RWPE2 (cell line): ENCODE measurements at regions not wholly inside any gene's neighbourhood (a gene's known extent, or its start where the extent isn't known, plus 50 kb on each side); places are given as distances from the start of the nearest gene placed in this dataset.
"Not testable (repeated sequence)": the region's sequence is repeated elsewhere in the genome, so short reads cannot be mapped to it uniquely, and the experiment has no call there.

Source experiments
- ATAC-seq: fragments of 200-7000 bp; cut with Tn5 transposase; 3 replicates; pipeline ENCODE4 v1.9.1; 2021; ENCODE audit warnings: low read depth
- DNase-seq: peaks from one replicate; pipeline ENCODE4 v3.0.0-alpha.2; 2020; ENCODE audit warnings: low spot score
- H3K27ac ChIP-seq: fragments of 450-650 bp; 2 replicates; pipeline ENCODE4 v1.5.1; 2017; ENCODE audit warnings: mild to moderate bottlenecking; ENCODE audit not compliant: poor library complexity, severe bottlenecking
- H3K27me3 ChIP-seq: fragments of 250-450 bp; sonication (Bioruptor Pico); 2 replicates; pipeline ENCODE4 v1.5.1; 2021; ENCODE audit warnings: mild to moderate bottlenecking, moderate library complexity; ENCODE audit not compliant: insufficient read depth, poor library complexity, severe bottlenecking
- H3K36me3 ChIP-seq: fragments of 250-450 bp; sonication (Bioruptor Pico); 2 replicates; pipeline ENCODE4 v1.5.1; 2020; ENCODE audit warnings: low read depth, mild to moderate bottlenecking, moderate library complexity
- H3K4me1 ChIP-seq: fragments of 250-450 bp; sonication (Bioruptor Pico); 2 replicates; pipeline ENCODE4 v1.5.1; 2021; ENCODE audit warnings: mild to moderate bottlenecking, moderate library complexity; ENCODE audit not compliant: insufficient read depth, poor library complexity, severe bottlenecking
- H3K4me3 ChIP-seq: fragments of 250-450 bp; sonication (Bioruptor Pico); 2 replicates; pipeline ENCODE4 v1.5.1; 2021; ENCODE audit warnings: mild to moderate bottlenecking, moderate library complexity; ENCODE audit not compliant: severe bottlenecking
- H3K9me3 ChIP-seq: fragments of 250-450 bp; sonication (Bioruptor Pico); 2 replicates; pipeline ENCODE4 v1.5.1; 2021; ENCODE audit warnings: mild to moderate bottlenecking, moderate library complexity; ENCODE audit not compliant: severe bottlenecking
- TF ChIP-seq, protein P1 (sequence below): fragments of 450-650 bp; IDR thresholded peaks from one replicate; pipeline ENCODE4 v1.5.1; 2017; ENCODE audit warnings: mild to moderate bottlenecking, moderate library complexity; ENCODE audit not compliant: poor library complexity, severe bottlenecking

DNA sequence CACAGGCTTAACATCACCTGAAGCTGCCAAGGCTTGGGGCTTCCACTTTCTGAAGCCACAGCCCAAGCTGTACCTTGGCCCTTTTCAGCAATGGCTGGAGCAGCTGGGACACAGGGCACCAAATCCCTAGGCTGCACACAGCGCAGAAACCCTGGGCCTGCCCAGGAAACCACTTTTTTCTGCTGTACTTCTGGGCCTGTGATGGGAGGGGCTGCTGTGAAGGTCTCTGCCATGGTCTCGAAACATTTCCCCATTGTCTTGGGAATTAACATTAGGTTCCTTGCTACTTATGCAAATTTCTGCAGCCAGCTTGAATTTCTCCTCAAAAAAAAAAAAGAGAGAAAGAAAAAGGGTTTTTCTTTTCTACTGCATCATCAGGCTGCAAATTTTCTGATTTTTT, 219.1 kb downstream of the RPL10L start:
- Histone ChIP-seq H3K4me3 (no peak overlapping the region), H3K27me3 (peaks cover 10% of the 10 kb centered on the region), H3K4me1 (no peaks in the 10 kb centered on the region), H3K36me3 (no peaks in the 10 kb centered on the region), H3K9me3 (no peaks in the 10 kb centered on the region), H3K27ac (no peak overlapping the region)
- DNase-seq (no peak), ATAC-seq (no peak)
- TF ChIP-seq, protein P1, sequence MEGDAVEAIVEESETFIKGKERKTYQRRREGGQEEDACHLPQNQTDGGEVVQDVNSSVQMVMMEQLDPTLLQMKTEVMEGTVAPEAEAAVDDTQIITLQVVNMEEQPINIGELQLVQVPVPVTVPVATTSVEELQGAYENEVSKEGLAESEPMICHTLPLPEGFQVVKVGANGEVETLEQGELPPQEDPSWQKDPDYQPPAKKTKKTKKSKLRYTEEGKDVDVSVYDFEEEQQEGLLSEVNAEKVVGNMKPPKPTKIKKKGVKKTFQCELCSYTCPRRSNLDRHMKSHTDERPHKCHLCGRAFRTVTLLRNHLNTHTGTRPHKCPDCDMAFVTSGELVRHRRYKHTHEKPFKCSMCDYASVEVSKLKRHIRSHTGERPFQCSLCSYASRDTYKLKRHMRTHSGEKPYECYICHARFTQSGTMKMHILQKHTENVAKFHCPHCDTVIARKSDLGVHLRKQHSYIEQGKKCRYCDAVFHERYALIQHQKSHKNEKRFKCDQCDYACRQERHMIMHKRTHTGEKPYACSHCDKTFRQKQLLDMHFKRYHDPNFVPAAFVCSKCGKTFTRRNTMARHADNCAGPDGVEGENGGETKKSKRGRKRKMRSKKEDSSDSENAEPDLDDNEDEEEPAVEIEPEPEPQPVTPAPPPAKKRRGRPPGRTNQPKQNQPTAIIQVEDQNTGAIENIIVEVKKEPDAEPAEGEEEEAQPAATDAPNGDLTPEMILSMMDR: no peak

DNA sequence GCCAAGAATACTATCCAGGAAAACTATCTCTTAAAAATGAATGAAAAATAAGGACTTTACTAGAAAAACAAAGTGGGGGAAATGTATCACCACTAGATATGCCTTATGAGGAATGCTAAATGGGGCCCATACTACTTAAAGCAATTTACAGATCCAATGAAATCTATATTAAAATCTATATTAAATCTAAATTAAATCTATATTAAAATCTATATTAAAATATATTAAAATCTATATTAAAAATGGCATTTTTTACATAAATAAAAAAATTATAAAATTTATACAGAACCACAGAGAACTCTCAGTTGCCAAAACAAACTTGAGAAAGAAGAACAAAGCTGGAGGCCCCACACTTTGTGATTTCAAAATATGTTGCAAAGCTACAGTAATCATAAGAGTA, 234.5 kb downstream of the RPL10L start:
- Histone ChIP-seq H3K27ac (no peak overlapping the region), H3K4me3 (no peak overlapping the region), H3K9me3 (no peaks in the 10 kb centered on the region), H3K27me3 (peaks cover 4% of the 10 kb centered on the region), H3K36me3 (no peaks in the 10 kb centered on the region), H3K4me1 (no peaks in the 10 kb centered on the region)
- ATAC-seq (no peak), DNase-seq (no peak)
- TF ChIP-seq, protein P1: no peak

DNA sequence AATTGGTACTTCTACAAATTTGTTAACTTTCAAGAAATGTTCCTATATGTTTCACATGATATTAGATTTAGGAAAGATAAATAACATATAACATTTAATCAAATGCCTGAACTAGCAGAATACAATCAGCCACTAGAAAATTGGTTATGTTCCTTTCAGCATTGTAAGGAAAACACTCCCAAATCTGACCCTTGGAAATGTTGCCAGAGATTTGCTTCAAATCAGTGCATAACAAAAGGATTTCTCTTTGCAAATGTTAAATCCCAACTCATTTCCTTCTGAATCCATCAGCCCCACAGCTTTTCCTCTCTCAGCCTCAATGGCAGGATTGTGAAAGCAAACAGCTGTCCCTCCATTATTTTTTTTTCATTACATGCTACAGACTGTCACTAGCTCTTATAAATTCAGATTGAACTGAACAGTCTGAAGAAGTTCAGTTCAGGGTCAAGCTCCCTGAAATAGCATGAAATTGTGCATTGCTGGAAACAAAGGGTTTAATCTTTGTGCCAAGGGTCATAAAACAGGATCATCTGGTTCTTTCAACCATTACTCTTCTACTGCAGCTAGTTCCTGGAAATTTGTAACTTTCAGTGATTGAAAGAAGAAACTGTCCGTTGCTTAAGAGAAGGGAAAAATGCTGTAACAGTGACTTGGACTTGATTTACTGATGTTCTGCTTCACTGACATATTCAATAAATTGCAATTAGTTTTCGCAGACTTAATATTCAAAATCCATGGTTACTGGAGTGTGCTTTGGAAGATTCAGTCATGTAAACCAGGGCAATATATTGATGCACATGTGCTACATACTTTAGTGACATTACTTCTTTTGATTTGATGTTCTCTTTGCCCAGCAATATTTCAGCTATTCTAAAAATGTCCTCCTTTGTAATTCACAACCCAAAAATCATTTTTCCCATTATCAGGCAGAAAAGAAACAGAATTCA, 246.4 kb downstream of the RPL10L start:
- H3K36me3 ChIP-seq: no peaks in the 10 kb centered on the region
- H3K9me3 ChIP-seq: no peaks in the 10 kb centered on the region
- TF ChIP-seq, protein P1: no peak
- H3K4me3 ChIP-seq: no peak overlapping the region
- peaks cover 8% of the 10 kb centered on the region for H3K27me3 ChIP-seq
- ATAC-seq (no peak), DNase-seq (no peak)
- H3K27ac ChIP-seq: no peak overlapping the region
- no peaks in the 10 kb centered on the region for H3K4me1 ChIP-seq

DNA sequence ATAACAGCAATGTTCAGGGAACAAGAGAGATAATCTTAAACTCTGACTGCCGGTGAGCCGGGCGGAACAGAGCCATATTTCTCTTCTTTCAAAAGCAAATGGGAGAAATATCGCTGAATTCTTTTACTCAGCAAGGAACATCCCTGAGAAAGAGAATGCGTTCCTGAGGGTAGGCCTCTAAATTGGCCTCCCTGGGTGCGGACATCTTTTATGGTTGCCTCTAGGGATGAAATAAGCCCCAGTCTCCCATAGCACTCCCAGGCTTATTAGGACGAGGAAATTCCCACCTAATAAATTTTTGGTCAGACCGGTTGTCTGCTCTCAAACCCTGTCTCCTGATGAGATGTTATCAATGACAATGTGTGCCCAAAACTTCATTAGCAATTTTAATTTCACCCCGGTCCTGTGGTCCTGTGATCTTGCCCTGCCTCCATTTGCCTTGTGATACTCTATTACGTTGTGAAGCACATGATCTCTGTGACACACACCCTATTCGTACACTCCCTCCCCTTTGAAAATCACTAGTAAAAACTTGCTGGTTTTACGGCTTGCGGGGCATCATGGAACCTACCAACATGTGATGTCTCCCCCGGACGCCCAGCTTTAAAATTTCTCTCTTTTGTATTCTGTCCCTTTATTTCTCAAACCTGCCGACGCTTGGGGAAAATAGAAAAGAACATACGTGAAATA, 249.4 kb downstream of the RPL10L start:
- H3K27ac ChIP-seq, DNase-seq, H3K36me3 ChIP-seq, H3K27me3 ChIP-seq, H3K4me1 ChIP-seq, H3K9me3 ChIP-seq, H3K4me3 ChIP-seq, ATAC-seq: not testable (repeated sequence)

DNA sequence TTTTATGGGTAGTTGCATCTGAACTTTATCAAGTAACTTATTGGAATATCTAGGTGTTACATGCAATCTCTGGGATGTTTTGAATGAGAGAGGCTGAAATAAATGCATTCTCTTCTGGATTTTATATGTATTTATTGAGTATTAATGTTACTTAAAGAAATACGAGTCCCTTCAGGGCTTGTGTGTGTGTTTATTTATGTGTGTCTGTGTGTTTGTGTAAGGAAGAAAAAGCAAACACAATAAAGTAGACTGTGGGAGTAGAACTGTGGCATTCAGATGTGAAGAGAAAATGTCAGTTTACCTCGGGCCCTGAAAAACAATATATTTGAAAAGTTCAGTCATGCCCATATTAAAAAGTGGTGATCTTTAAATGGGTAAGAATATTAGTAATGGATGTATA, 250.5 kb downstream of the RPL10L start:
- Histone ChIP-seq H3K9me3 (no peaks in the 10 kb centered on the region), H3K36me3 (no peaks in the 10 kb centered on the region), H3K27me3 (peaks cover 4% of the 10 kb centered on the region), H3K4me3 (no peak overlapping the region), H3K27ac (no peak overlapping the region), H3K4me1 (no peaks in the 10 kb centered on the region)
- ATAC-seq (no peak), DNase-seq (no peak)
- TF ChIP-seq, protein P1: no peak
